SK-N-MC (cell line): ENCODE measurements at regions not wholly inside any gene's neighbourhood (a gene's known extent, or its start where the extent isn't known, plus 50 kb on each side); places are given as distances from the start of the nearest gene placed in this dataset.

Source experiments
- EZH2 ChIP-seq: fragments of 200-600 bp; sonication (generic); IDR thresholded peaks from one replicate; pipeline ENCODE4 v1.6.1; 2017; ENCODE audit warnings: antibody characterized with exemption
- FOXP2 ChIP-seq: optimal IDR thresholded peaks from 2 replicates; pipeline ENCODE3; 2011; ENCODE audit warnings: mild to moderate bottlenecking, moderate library complexity; ENCODE audit not compliant: insufficient read depth; ENCODE audit errors: extremely low read length, control extremely low read depth
- POLR2AphosphoS5 ChIP-seq: IDR thresholded peaks from 2 replicates; pipeline ENCODE4 v1.6.1; 2012; ENCODE audit warnings: mild to moderate bottlenecking, low read depth, low read length, borderline replicate concordance

DNA sequence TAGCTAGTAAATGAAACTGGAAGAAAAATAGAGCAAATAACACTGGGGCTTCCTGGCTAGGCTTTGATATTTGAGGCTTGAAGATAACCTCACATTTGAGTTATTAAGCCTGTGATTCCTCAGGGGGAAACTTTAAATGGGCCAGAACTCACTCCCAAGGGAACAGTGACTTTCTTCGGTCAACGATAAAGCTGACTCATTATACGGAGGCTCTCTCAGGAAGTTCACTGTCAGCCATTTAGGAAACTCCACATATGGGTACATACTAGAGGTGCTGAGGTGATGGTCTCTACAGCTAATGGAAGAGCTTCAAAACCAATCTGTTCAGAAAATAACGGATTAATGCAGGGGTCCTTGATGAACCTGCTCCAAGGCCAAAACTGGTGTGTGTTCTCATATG lies 120.8 kb downstream of the SH2D1A start:
- TF ChIP-seq POLR2AphosphoS5 (no peak), EZH2 (no peak), FOXP2 (no peak)
